B cell (primary cell): ENCODE measurements at regions not wholly inside any gene's neighbourhood (a gene's known extent, or its start where the extent isn't known, plus 50 kb on each side); places are given as distances from the start of the nearest gene placed in this dataset.

Source experiments
- ATAC-seq: fragments of 200-7000 bp; cut with Tn5 transposase; one replicate; pipeline ENCODE4 v1.10.0; 2021; ENCODE audit warnings: low read depth, mild to moderate bottlenecking, moderate number of reproducible peaks, moderate library complexity
- CTCF ChIA-PET: fragments of 350-600 bp; sonication (Branson Sonifier 250); formaldehyde crosslinking; loops from one replicate; lab custom pipeline; 2021; ENCODE audit warnings: antibody characterized with exemption, inconsistent platforms; lab: Charles Lee
- POLR2A ChIA-PET: fragments of 350-600 bp; sonication (Branson Sonifier 250); formaldehyde crosslinking; loops from one replicate; lab custom pipeline; 2021; ENCODE audit warnings: antibody characterized with exemption; lab: Charles Lee
- DNase-seq: peaks from one replicate; pipeline ENCODE4 v3.0.0; 2013
- H2AFZ ChIP-seq: 2 replicates; pipeline ENCODE4 v1.6.1; 2012; ENCODE audit warnings: mild to moderate bottlenecking, low read depth, low read length; ENCODE audit not compliant: insufficient read depth, poor library complexity, severe bottlenecking
- H3K27ac ChIP-seq, 2 donors: 1 replicate in 1 of 2; 2 replicates in 1 of 2; pipeline ENCODE4 v1.5.1; 2012 to 2013; ENCODE audit warnings: low read length in 2 of 2, mild to moderate bottlenecking in 2 of 2, moderate library complexity in 1 of 2
- H3K27me3 ChIP-seq, 4 experiments: fragments of 200-600 bp in 1 of 4; sonication (generic) in 1 of 4; replicated peaks in 1 of 4; 1 replicate in 2 of 4; 2 replicates in 2 of 4; pipeline versions ENCODE4 v1.6.1 to v1.7.0; 2013 to 2016; ENCODE audit warnings: low read length in 3 of 4, mild to moderate bottlenecking in 2 of 4, mixed read lengths in 1 of 4, moderate library complexity in 1 of 4; ENCODE audit not compliant: insufficient read depth in 4 of 4, control insufficient read depth in 3 of 4; ENCODE audit errors: control extremely low read depth in 1 of 4
- H3K36me3 ChIP-seq, 2 experiments: replicated peaks in 1 of 2; 1 replicate in 1 of 2; 2 replicates in 1 of 2; pipeline versions ENCODE4 v1.6.1 to v1.7.1; 2013; ENCODE audit warnings: low read length in 1 of 2; ENCODE audit not compliant: insufficient read depth in 2 of 2, control insufficient read depth in 1 of 2; ENCODE audit errors: control extremely low read depth in 1 of 2, extremely low read depth in 1 of 2
- H3K4me1 ChIP-seq, 2 donors: fragments of 200-600 bp in 1 of 2; sonication (generic) in 1 of 2; 1 replicate in 1 of 2; 2 replicates in 1 of 2; pipeline versions ENCODE4 v1.5.1 to v1.6.1; 2013 to 2017; ENCODE audit warnings: low read length in 2 of 2; ENCODE audit not compliant: control insufficient read depth in 2 of 2, insufficient read depth in 2 of 2
- H3K4me2 ChIP-seq: replicated peaks from 2 replicates; pipeline ENCODE3; 2012; ENCODE audit warnings: mild to moderate bottlenecking, low read depth, low read length; ENCODE audit not compliant: poor library complexity, severe bottlenecking
- H3K4me3 ChIP-seq, 5 experiments: fragments of 200-600 bp in 1 of 5; sonication (generic) in 1 of 5; 1 replicate in 3 of 5; 2 replicates in 2 of 5; pipeline versions ENCODE4 v1.5.1 to v1.7.0; 2011 to 2016; ENCODE audit warnings: low read length in 4 of 5, mild to moderate bottlenecking in 4 of 5, low read depth in 2 of 5, control low read depth in 1 of 5, moderate library complexity in 1 of 5; ENCODE audit not compliant: insufficient read depth in 1 of 5; ENCODE audit errors: control extremely low read depth in 1 of 5, extremely low read depth in 1 of 5
- H3K79me2 ChIP-seq: fragments of 200-600 bp; sonication (generic); one replicate; pipeline ENCODE4 v1.6.0; 2016; ENCODE audit warnings: low read length; ENCODE audit not compliant: control insufficient read depth, insufficient read depth
- H3K9ac ChIP-seq: fragments of 200-600 bp; sonication (generic); 2 replicates; pipeline ENCODE4 v1.6.1; 2017; ENCODE audit warnings: mild to moderate bottlenecking, low read length, moderate library complexity
- H3K9me3 ChIP-seq, 3 donors: one replicate each; pipeline versions ENCODE4 v1.6.1 to v1.7.1; 2013; ENCODE audit warnings: low read length in 2 of 3; ENCODE audit not compliant: control insufficient read depth in 2 of 3, insufficient read depth in 1 of 3; ENCODE audit errors: control extremely low read depth in 1 of 3
- H4K20me1 ChIP-seq: 2 replicates; pipeline ENCODE4 v1.6.0; 2012; ENCODE audit warnings: mild to moderate bottlenecking, low read length; ENCODE audit not compliant: insufficient read depth, control insufficient read depth, poor library complexity, severe bottlenecking
- H3K27ac Mint-ChIP-seq: one replicate; pipeline ENCODE4 v1.8.0; 2021; ENCODE audit warnings: mixed read lengths
- H3K27me3 Mint-ChIP-seq: one replicate; pipeline ENCODE4 v1.8.0; 2021; ENCODE audit warnings: mixed read lengths
- H3K4me1 Mint-ChIP-seq: one replicate; pipeline ENCODE4 v1.8.0; 2021; ENCODE audit warnings: mixed read lengths
- H3K4me3 Mint-ChIP-seq: one replicate; pipeline ENCODE4 v1.8.0; 2021; ENCODE audit warnings: mixed read lengths
- H3K9me3 Mint-ChIP-seq: one replicate; pipeline ENCODE4 v1.8.0; 2022; ENCODE audit warnings: mixed read lengths; ENCODE audit not compliant: insufficient read depth
- CTCF ChIP-seq: fragments of 200-600 bp; IDR thresholded peaks from one replicate; pipeline ENCODE4 v1.8.0; 2022; ENCODE audit warnings: antibody characterized with exemption, mild to moderate bottlenecking
- EZH2 ChIP-seq: IDR thresholded peaks from 2 replicates; pipeline ENCODE4 v1.6.1; 2012; ENCODE audit warnings: borderline replicate concordance, low read depth, mild to moderate bottlenecking, moderate library complexity, low read length; ENCODE audit not compliant: insufficient read depth, poor library complexity, severe bottlenecking
- WGBS: methylation state at CpG from one replicate; pipeline ENCODE4 v1.1.5; 2013; ENCODE audit warnings: missing lambda C conversion rate; ENCODE audit not compliant: insufficient coverage; 5-methylcytosine and 5-hydroxymethylcytosine counted together
- intact Hi-C: fragments of 100-400 bp; cut with micrococcal nuclease; formaldehyde crosslinking; loops from one replicate; pipeline ENCODE4 v1.10.0; 2022

- ATAC-seq (no peak), DNase-seq (no peak)
- Histone ChIP-seq H3K9me3 (peaks cover 0 to 17% (median 0%) of the 10 kb centered on the region in 3 donors), H3K79me2 (no peaks in the 10 kb centered on the region), H2AFZ (no peak overlapping the region), H3K27ac (no peak overlapping the region), H3K4me2 (no peak overlapping the region), H3K27me3 (no peaks in the 10 kb centered on the region), H3K36me3 (no peaks in the 10 kb centered on the region), H4K20me1 (no peaks in the 10 kb centered on the region), H3K9ac (no peak overlapping the region), H3K4me1 (no peaks in the 10 kb centered on the region), H3K4me3 (no peak overlapping the region)
- intact Hi-C loops: no loop called here
- 92% methylated on average over 3 of the region's 3 CpGs for WGBS
- no peak for TF ChIP-seq CTCF
- no peak for TF ChIP-seq EZH2
- ChIA-PET CTCF (no interaction called here), POLR2A (no interaction called here)
- H3K4me3 Mint-ChIP-seq: no peak overlapping the region
- no peaks in the 10 kb centered on the region for H3K9me3 Mint-ChIP-seq
- H3K27me3 Mint-ChIP-seq: peaks cover 6% of the 10 kb centered on the region
- H3K27ac Mint-ChIP-seq: no peak overlapping the region
- H3K4me1 Mint-ChIP-seq: no peaks in the 10 kb centered on the region
Observed at GRCh38 chr10:130882906-130883305, 428.6 kb downstream of the TCERG1L start.

DNA sequence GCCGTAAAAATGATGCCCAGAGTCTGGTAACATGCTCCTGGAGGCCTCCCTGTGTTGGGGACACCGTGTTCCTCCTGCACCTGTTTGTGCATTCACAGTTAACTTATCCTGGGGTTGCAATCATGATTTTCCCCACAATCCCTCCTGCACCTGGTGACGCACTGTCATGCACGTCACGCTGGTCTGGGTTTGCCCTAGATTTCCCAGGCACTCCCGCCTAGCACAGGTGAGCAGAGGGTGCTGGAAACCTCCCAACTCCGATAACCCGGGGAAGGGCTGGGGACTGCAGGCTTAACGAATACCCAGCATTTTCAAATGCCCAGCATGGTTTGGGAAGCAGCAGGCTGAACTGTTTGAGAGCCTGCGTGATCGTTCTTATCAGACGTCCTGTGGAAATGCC lies 427.1 kb downstream of the TCERG1L start:
- Histone ChIP-seq H3K4me3 (no peak overlapping the region), H2AFZ (no peak overlapping the region), H3K36me3 (no peaks in the 10 kb centered on the region), H3K4me1 (no peaks in the 10 kb centered on the region), H3K27ac (no peak overlapping the region), H3K4me2 (no peak overlapping the region), H3K9ac (no peak overlapping the region), H3K79me2 (no peaks in the 10 kb centered on the region), H3K27me3 (no peaks in the 10 kb centered on the region), H3K9me3 (peaks cover 0 to 17% (median 0%) of the 10 kb centered on the region in 3 donors), H4K20me1 (no peaks in the 10 kb centered on the region)
- Mint-ChIP-seq H3K27me3 (peaks cover 6% of the 10 kb centered on the region), H3K27ac (no peak overlapping the region), H3K9me3 (no peaks in the 10 kb centered on the region), H3K4me3 (no peak overlapping the region), H3K4me1 (no peaks in the 10 kb centered on the region)
- ChIA-PET POLR2A (no interaction called here), CTCF (no interaction called here)
- ATAC-seq (no peak), DNase-seq (no peak)
- intact Hi-C loops: no loop called here
- 77% methylated on average over 12 of the region's 12 CpGs for WGBS
- TF ChIP-seq CTCF (no peak), EZH2 (no peak)
